HG02623 (cell line): ENCODE measurements at regions not wholly inside any gene's neighbourhood (a gene's known extent, or its start where the extent isn't known, plus 50 kb on each side); places are given as distances from the start of the nearest gene placed in this dataset.
"Not testable (repeated sequence)": the region's sequence is repeated elsewhere in the genome, so short reads cannot be mapped to it uniquely, and the experiment has no call there.

ENCODE experiments used
- ATAC-seq: cut with Tn5 transposase; IDR thresholded peaks from one replicate; pipeline ENCODE4 v1.9.1; 2021; ENCODE audit warnings: moderate library complexity; ENCODE audit not compliant: unreplicated experiment

- no peak for ATAC-seq
Observed at GRCh38 chr4:54855191-54855854, 197.6 kb downstream of the KIT start.

- no peak for ATAC-seq
Observed at GRCh38 chr4:54852602-54853001, 194.8 kb downstream of the KIT start.

GRCh38 chr4:54852054-54852453 is 194.3 kb downstream of the KIT start:
- no peak for ATAC-seq

GRCh38 chr4:54844911-54845310 is 187.2 kb downstream of the KIT start:
- ATAC-seq = no peak

GRCh38 chr4:54843946-54844345 is 186.2 kb downstream of the KIT start:
- no peak for ATAC-seq

GRCh38 chr4:54843106-54843505 is 185.3 kb downstream of the KIT start:
- ATAC-seq = no peak

GRCh38 chr4:54842656-54843055 is 184.9 kb downstream of the KIT start:
- ATAC-seq = no peak

- no peak for ATAC-seq
Observed at GRCh38 chr4:54842226-54842625, 184.5 kb downstream of the KIT start.

- ATAC-seq = no peak
Observed at GRCh38 chr4:54840992-54841768, 183.4 kb downstream of the KIT start.

- no peak for ATAC-seq
Observed at GRCh38 chr4:54840430-54840829, 182.7 kb downstream of the KIT start.

GRCh38 chr4:54838301-54838700 is 180.5 kb downstream of the KIT start:
- ATAC-seq = no peak

GRCh38 chr4:54837576-54838140 is 179.9 kb downstream of the KIT start:
- no peak for ATAC-seq

GRCh38 chr4:54828361-54828760 is 170.6 kb downstream of the KIT start:
- ATAC-seq = not testable (repeated sequence)

- no peak for ATAC-seq
Observed at GRCh38 chr4:54823616-54824015, 165.9 kb downstream of the KIT start.

GRCh38 chr4:54819034-54819433 is 161.3 kb downstream of the KIT start:
- no peak for ATAC-seq

GRCh38 chr4:54818481-54818880 is 160.7 kb downstream of the KIT start:
- no peak for ATAC-seq

GRCh38 chr4:54813674-54814073 is 155.9 kb downstream of the KIT start:
- no peak for ATAC-seq

- ATAC-seq = no peak
Observed at GRCh38 chr4:54806351-54806750, 148.6 kb downstream of the KIT start.

GRCh38 chr4:54802336-54802735 is 144.6 kb downstream of the KIT start:
- no peak for ATAC-seq

GRCh38 chr4:54800831-54801530 is 143.2 kb downstream of the KIT start:
- ATAC-seq = no peak

- no peak for ATAC-seq
Observed at GRCh38 chr4:54794579-54794978, 136.8 kb downstream of the KIT start.
